Natural killer cell treated with Interleukin-12 subunit alpha and Interleukin-12 subunit beta and Interleukin-15 and Interleukin-18, amount 100 ng/mL, for 72 hours (primary cell): ENCODE measurements at regions not wholly inside any gene's neighbourhood (a gene's known extent, or its start where the extent isn't known, plus 50 kb on each side); places are given as distances from the start of the nearest gene placed in this dataset.

Experiments
- ATAC-seq, 2 donors: fragments of 150-1000 bp; cut with Tn5 transposase in 1 of 2; sonication (Bioruptor Pico), chemical (Tn5 transposase) in 1 of 2; 2 replicates each; pipeline ENCODE4 v1.10.0; 2021
- DNase-seq: peaks from one replicate; pipeline ENCODE4 v3.0.0; 2022; ENCODE audit warnings: low spot score
- H3K27ac Mint-ChIP-seq, 2 donors: 1 replicate in 1 of 2; 2 replicates in 1 of 2; pipeline ENCODE4 v1.8.0; 2022; ENCODE audit warnings: mixed read lengths in 2 of 2, mild to moderate bottlenecking in 1 of 2, moderate library complexity in 1 of 2
- H3K27me3 Mint-ChIP-seq, 2 donors: 1 replicate in 1 of 2; 2 replicates in 1 of 2; pipeline ENCODE4 v1.8.0; 2022; ENCODE audit warnings: mixed read lengths in 2 of 2
- H3K36me3 Mint-ChIP-seq: one replicate; pipeline ENCODE4 v1.8.0; 2022; ENCODE audit warnings: mixed read lengths
- H3K4me1 Mint-ChIP-seq, 2 donors: 1 replicate in 1 of 2; 2 replicates in 1 of 2; pipeline ENCODE4 v1.8.0; 2022; ENCODE audit warnings: low read depth in 2 of 2, mixed read lengths in 2 of 2, mild to moderate bottlenecking in 1 of 2
- H3K4me3 Mint-ChIP-seq: one replicate; pipeline ENCODE4 v1.8.0; 2022; ENCODE audit warnings: mixed read lengths
- H3K9me3 Mint-ChIP-seq: 2 replicates; pipeline ENCODE4 v1.8.0; 2022; ENCODE audit warnings: mixed read lengths

- DNase-seq (no peak), ATAC-seq (no peak)
- H3K9me3 Mint-ChIP-seq: peaks cover 12% of the 10 kb centered on the region
- no peak overlapping the region for H3K4me3 Mint-ChIP-seq
- H3K36me3 Mint-ChIP-seq: no peaks in the 10 kb centered on the region
- no peaks in the 10 kb centered on the region for H3K4me1 Mint-ChIP-seq
- no peaks in the 10 kb centered on the region for H3K27me3 Mint-ChIP-seq
- H3K27ac Mint-ChIP-seq: no peak overlapping the region
Observed at GRCh38 chr2:49222975-49223528, 68.7 kb upstream of the FSHR start.

- no peak for DNase-seq
- H3K4me3 Mint-ChIP-seq: no peak overlapping the region
- H3K27ac Mint-ChIP-seq: no peak overlapping the region
- H3K27me3 Mint-ChIP-seq: no peaks in the 10 kb centered on the region
- H3K36me3 Mint-ChIP-seq: no peaks in the 10 kb centered on the region
- no peaks in the 10 kb centered on the region for H3K4me1 Mint-ChIP-seq
- H3K9me3 Mint-ChIP-seq: peaks cover 14% of the 10 kb centered on the region
- no peak for ATAC-seq
Observed at GRCh38 chr2:49219741-49220140, 65.4 kb upstream of the FSHR start.

- H3K27ac Mint-ChIP-seq: no peak overlapping the region
- peaks cover 16% of the 10 kb centered on the region for H3K9me3 Mint-ChIP-seq
- no peak for ATAC-seq
Observed at GRCh38 chr2:49210191-49210590, 55.9 kb upstream of the FSHR start.

GRCh38 chr2:49207204-49207603, 52.9 kb upstream of the FSHR start:
- H3K9me3 Mint-ChIP-seq: peaks cover 10% of the 10 kb centered on the region
- H3K4me1 Mint-ChIP-seq: no peaks in the 10 kb centered on the region
- H3K27me3 Mint-ChIP-seq: no peaks in the 10 kb centered on the region
- DNase-seq (no peak), ATAC-seq (no peak)
- no peak overlapping the region for H3K4me3 Mint-ChIP-seq
- H3K27ac Mint-ChIP-seq: no peak overlapping the region
- H3K36me3 Mint-ChIP-seq: no peaks in the 10 kb centered on the region

More at GRCh38 chr2:49210191-49210590, 55.9 kb upstream of the FSHR start:
- H3K4me1 Mint-ChIP-seq: no peaks in the 10 kb centered on the region
- no peak for DNase-seq
- no peak overlapping the region for H3K4me3 Mint-ChIP-seq
- H3K27me3 Mint-ChIP-seq: no peaks in the 10 kb centered on the region
- peaks cover 5% of the 10 kb centered on the region for H3K36me3 Mint-ChIP-seq
